ENCODE measurements at regions not wholly inside any gene's neighbourhood (a gene's known extent, or its start where the extent isn't known, plus 50 kb on each side); places are given as distances from the start of the nearest gene placed in this dataset.

DNA sequence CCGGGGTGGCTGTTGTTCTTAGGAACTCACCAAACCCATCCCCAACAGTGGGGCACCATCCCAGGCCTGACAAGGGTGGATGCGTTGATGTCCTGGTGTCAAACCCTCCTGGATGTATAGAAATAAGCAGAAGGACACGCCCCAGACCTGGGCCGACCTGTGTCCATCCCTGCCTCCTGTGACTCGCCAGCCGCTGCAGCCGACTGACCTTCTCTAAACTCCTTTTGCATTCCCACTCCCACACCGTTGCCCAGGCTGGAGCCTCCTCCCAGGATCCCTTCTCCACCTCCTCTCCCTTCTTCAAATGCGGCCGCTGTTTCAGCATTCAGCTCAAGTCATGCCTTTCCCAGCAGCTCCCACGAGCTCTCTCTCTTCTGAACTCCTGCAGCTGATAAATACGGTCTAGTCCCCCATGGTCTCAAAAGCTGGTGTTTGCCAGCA, 213.2 kb upstream of the IER5L start:
- DNase-seq (ENCODE audit: unreplicated experiment), result no peak
- H3K27me3 Mint-ChIP-seq (ENCODE audit: insufficient read depth, unreplicated experiment), result no peaks in the 10 kb centered on the region
- H3K27ac Mint-ChIP-seq (ENCODE audit: low read depth, unreplicated experiment), result no peak overlapping the region
- ChIA-PET POLR2A (interaction anchor here (0.7 kb wide), 1 partner anchor 98 kb away, joined by 3 read pairs; no protein-coding TSS in a partner anchor), CTCF (no interaction called here)
- H3K9me3 Mint-ChIP-seq (ENCODE audit: unreplicated experiment), result no peaks in the 10 kb centered on the region
- no peaks in the 10 kb centered on the region for H3K36me3 Mint-ChIP-seq (ENCODE audit: insufficient read depth, unreplicated experiment)
- intact Hi-C loops (cut with micrococcal nuclease), result no loop called here
- TF ChIP-seq, protein P1, sequence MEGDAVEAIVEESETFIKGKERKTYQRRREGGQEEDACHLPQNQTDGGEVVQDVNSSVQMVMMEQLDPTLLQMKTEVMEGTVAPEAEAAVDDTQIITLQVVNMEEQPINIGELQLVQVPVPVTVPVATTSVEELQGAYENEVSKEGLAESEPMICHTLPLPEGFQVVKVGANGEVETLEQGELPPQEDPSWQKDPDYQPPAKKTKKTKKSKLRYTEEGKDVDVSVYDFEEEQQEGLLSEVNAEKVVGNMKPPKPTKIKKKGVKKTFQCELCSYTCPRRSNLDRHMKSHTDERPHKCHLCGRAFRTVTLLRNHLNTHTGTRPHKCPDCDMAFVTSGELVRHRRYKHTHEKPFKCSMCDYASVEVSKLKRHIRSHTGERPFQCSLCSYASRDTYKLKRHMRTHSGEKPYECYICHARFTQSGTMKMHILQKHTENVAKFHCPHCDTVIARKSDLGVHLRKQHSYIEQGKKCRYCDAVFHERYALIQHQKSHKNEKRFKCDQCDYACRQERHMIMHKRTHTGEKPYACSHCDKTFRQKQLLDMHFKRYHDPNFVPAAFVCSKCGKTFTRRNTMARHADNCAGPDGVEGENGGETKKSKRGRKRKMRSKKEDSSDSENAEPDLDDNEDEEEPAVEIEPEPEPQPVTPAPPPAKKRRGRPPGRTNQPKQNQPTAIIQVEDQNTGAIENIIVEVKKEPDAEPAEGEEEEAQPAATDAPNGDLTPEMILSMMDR (IDR thresholded peaks at IDR 0.05; ENCODE audit: unreplicated experiment), result no peak
- H3K4me3 Mint-ChIP-seq (ENCODE audit: unreplicated experiment), result no peak overlapping the region
- no TSS peak for BruUV-seq (replicated peaks)
- H3K4me1 Mint-ChIP-seq (ENCODE audit: insufficient read depth, unreplicated experiment), result no peaks in the 10 kb centered on the region

DNA sequence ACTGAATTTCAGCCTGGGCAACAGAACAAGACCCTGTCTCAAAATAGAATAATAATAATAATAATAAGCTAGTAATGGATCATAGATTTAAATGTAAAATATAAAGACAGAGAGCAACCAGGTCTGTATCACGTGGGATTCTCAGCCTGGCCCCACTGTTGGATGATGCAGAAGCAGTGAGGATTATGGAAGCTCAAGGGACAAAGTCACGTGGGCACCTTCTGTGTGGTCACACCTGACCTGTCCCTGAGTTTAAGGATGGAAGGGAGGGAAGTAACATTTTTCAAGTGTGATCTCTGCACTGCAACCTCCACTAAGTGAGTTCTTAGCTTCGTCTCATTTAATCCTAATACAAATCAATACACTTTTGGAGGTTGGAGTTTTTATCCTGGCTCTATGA, 212.5 kb upstream of the IER5L start:
- Mint-ChIP-seq H3K27ac (ENCODE audit: low read depth, unreplicated experiment) (no peak overlapping the region), H3K4me3 (ENCODE audit: unreplicated experiment) (no peak overlapping the region), H3K4me1 (ENCODE audit: insufficient read depth, unreplicated experiment) (no peaks in the 10 kb centered on the region), H3K27me3 (ENCODE audit: insufficient read depth, unreplicated experiment) (no peaks in the 10 kb centered on the region), H3K9me3 (ENCODE audit: unreplicated experiment) (no peaks in the 10 kb centered on the region), H3K36me3 (ENCODE audit: insufficient read depth, unreplicated experiment) (no peaks in the 10 kb centered on the region)
- ChIA-PET CTCF (interaction anchor here (0.7 to 1.2 kb wide), 2 partner anchors 9 to 221 kb away, joined by 3 read pairs; no protein-coding TSS in a partner anchor), POLR2A (no interaction called here)
- intact Hi-C loops (cut with micrococcal nuclease), result no loop called here
- DNase-seq (ENCODE audit: unreplicated experiment), result no peak
- no TSS peak for BruUV-seq (replicated peaks)
- TF ChIP-seq, protein P1 (IDR thresholded peaks at IDR 0.05; ENCODE audit: unreplicated experiment), result no peak

DNA sequence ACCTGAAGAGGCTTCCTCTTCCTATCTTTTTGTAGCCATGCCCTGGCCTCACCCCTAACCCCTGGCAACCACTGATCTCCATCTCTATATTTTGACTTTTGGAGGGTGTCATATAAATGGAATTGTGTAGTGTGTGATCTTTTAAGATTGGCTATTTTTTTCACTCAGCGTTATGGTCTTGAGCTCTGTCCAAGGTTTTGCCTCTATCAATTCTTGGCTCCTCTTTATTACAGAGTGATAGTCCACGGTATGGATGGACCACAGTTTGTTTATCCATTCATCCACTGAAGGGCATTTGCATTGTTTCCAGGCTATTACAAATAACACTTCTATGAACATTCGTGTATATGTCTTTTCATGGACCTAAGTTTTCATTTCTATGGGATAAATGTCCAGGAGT, 209.8 kb upstream of the IER5L start:
- Mint-ChIP-seq H3K27ac (ENCODE audit: low read depth, unreplicated experiment) (no peak overlapping the region), H3K4me1 (ENCODE audit: insufficient read depth, unreplicated experiment) (peaks cover 6% of the 10 kb centered on the region), H3K36me3 (ENCODE audit: insufficient read depth, unreplicated experiment) (no peaks in the 10 kb centered on the region), H3K9me3 (ENCODE audit: unreplicated experiment) (no peaks in the 10 kb centered on the region), H3K27me3 (ENCODE audit: insufficient read depth, unreplicated experiment) (no peaks in the 10 kb centered on the region), H3K4me3 (ENCODE audit: unreplicated experiment) (no peak overlapping the region)
- intact Hi-C loops (cut with micrococcal nuclease), result no loop called here
- no TSS peak for BruUV-seq (replicated peaks)
- TF ChIP-seq, protein P1 (IDR thresholded peaks at IDR 0.05; ENCODE audit: unreplicated experiment), result no peak
- no peak for DNase-seq (ENCODE audit: unreplicated experiment)
- ChIA-PET CTCF (no interaction called here), POLR2A (no interaction called here)

DNA sequence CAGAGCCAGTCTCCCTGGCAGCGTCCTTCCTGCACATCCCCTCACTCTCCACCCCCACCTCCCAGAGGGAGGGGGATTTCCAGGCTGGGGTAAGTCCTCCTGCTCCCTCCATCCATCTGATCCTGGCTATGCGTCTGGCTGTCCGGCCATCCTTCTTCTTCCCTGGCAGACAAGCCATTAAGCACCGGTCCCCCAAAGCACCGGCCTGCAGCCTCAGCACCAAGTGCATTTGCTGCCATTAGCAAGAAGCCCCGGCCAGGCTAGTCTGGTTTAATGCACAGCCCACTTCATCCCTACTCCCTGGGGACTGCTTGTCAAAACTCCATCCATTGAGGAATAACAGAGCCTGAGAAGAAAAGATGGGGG, 208.7 kb upstream of the IER5L start:
- TF ChIP-seq, protein P1 (IDR thresholded peaks at IDR 0.05; ENCODE audit: unreplicated experiment), result no peak
- Mint-ChIP-seq H3K27me3 (ENCODE audit: insufficient read depth, unreplicated experiment) (no peaks in the 10 kb centered on the region), H3K9me3 (ENCODE audit: unreplicated experiment) (no peaks in the 10 kb centered on the region), H3K36me3 (ENCODE audit: insufficient read depth, unreplicated experiment) (no peaks in the 10 kb centered on the region), H3K4me1 (ENCODE audit: insufficient read depth, unreplicated experiment) (peaks cover 6% of the 10 kb centered on the region), H3K27ac (ENCODE audit: low read depth, unreplicated experiment) (no peak overlapping the region), H3K4me3 (ENCODE audit: unreplicated experiment) (no peak overlapping the region)
- DNase-seq (ENCODE audit: unreplicated experiment), result no peak
- BruUV-seq (replicated peaks), result no TSS peak
- intact Hi-C loops (cut with micrococcal nuclease), result no loop called here
- CTCF ChIA-PET, result no interaction called here
- POLR2A ChIA-PET, result no interaction called here

All from MCF 10A (cell line).